Neuronal stem cell (in vitro differentiated cells): ENCODE measurements at regions not wholly inside any gene's neighbourhood (a gene's known extent, or its start where the extent isn't known, plus 50 kb on each side); places are given as distances from the start of the nearest gene placed in this dataset. TPM values are rescaled to one million over a fixed set of nuclear protein-coding genes. Genes with fewer than 3 reads are reported as not detected.

ENCODE experiments used
- small RNA-seq: library from polyadenylated mRNA; stranded (forward); fragments of <200 nt; extraction: miRNeasy Mini kit (QIAGEN cat#:217004); gene quantifications from one replicate; pipeline ENCODE3, GENCODE V24; 2013; ENCODE audit not compliant: insufficient read depth

Small RNA genes lying in the stretch of these regions (small RNA-seq; reads per million reads assigned to genes)
- gene RF00019 (not detected), gene SNORA25B (not detected)
